ENCODE measurements at regions not wholly inside any gene's neighbourhood (a gene's known extent, or its start where the extent isn't known, plus 50 kb on each side); places are given as distances from the start of the nearest gene placed in this dataset.
"Not testable (repeated sequence)": the region's sequence is repeated elsewhere in the genome, so short reads cannot be mapped to it uniquely, and the experiment has no call there.

GRCh38 chr11:25159341-25159740 lies 662.5 kb downstream of the LUZP2 start:
- DNase-seq: no peak

- no peak for DNase-seq
Measured at GRCh38 chr11:25163421-25163820, 666.6 kb downstream of the LUZP2 start.

DNA sequence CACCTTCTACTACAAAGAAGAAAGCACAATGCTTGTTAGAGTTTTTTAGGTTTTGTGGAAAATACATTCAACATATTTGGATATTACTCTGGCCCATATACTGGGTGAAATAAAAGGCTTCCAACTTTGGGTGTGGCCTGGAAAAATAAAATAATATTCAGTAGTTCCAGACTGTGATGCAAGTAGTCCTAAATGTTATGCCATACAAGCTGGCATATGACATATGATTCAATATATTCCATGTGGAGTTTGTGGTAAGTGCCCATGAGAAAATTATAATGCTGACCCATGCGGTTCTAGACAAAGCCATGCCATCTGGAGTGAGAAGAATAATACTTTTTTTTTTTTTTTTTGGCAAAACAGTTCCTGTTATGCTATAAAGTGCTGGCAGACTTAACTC lies 683.3 kb downstream of the LUZP2 start:
- DNase-seq: no peak

GRCh38 chr11:25183411-25183810 lies 686.6 kb downstream of the LUZP2 start:
- no peak for DNase-seq

DNA sequence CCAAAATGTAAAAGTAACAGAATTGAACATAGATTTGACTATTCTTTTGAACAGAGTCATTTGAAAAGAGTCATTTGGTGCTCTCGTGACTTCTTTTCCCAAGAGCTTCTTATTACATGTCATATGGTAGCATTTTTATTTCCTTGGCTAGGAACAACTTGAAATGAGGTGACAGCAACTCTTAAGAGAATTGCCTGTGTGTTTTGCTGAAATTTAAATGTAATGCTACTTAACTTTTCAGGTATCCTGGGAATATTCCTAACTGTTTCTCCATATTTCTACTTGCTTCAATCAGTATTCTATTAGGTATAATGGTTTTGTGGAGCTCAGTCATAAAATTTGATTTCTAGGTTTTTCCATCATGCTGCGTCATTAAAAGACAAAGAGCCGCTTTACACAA lies 700.7 kb downstream of the LUZP2 start:
- no peak for DNase-seq

DNA sequence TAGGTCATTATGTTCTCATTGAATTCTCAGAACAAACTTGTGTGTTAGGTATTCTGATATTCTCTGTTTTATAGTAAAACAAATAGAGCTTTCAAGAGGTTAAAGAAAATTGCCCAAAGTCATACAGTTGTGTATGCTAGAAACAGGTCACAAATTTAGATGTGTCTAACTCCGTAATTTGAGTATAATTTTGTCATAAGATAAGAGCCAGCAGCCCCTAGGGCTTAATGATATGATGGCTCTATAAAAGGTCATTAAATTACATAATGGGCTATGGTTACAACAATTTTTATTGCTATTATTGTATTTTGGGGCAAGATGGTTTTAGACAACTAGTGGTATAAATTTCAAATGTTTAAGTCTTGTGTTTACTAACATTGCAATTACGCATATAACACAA lies 701.9 kb downstream of the LUZP2 start:
- no peak for DNase-seq

DNA sequence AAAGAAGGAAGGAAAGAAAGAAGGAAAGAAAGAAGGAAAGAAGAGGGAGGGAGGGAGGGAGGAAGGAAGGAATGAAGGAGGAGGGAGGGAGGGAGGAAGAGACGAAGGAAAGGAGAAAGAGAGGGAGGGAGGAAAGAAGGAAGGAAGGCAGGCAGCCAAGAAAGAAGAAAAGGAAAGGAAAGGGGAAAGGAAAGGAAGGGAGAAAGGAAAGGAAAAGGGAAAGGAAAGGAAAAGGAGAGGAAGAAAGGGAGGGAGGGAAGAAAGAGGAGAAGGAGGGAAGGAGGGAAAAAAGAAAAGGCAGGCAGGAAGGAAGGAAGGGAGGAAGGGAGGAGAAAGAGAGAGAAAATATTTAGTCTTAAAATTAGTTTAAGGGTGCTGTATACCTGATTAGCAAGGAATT lies 704.1 kb downstream of the LUZP2 start:
- DNase-seq: no peak

GRCh38 chr11:25206762-25207161 lies 709.9 kb downstream of the LUZP2 start:
- no peak for DNase-seq

- no peak for DNase-seq
Measured at GRCh38 chr11:25211635-25212254, 714.9 kb downstream of the LUZP2 start.

DNA sequence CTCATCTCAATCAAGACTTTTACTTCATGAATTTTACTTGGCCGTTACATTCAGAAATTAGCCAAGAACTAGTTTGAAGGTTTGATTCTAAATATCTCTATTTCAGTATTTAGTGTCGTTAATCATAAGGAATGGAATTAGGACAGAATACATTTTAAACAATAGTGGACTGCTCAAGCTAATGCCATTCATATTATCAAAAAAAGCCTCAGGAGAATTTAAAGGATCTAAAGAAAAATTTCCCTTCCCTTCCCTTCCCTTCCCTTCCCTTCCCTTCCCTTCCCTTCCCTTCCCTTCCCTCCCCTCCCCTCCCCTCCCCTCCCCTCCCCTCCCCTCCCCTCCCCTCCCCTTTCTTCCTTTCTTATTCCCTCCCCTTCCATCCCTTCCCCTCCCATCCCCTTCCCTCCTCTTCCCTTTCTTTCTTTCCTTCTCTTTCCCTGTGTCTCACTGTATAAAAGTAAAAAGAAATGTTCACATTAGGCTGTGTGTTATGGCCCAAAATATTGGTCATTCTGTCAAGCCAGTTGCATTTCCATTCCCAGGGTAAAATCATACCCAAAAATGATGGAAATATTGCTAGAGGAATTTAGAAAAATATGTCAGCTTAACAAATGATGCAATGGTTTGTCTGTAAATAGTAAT lies 717.8 kb downstream of the LUZP2 start:
- DNase-seq: no peak

DNA sequence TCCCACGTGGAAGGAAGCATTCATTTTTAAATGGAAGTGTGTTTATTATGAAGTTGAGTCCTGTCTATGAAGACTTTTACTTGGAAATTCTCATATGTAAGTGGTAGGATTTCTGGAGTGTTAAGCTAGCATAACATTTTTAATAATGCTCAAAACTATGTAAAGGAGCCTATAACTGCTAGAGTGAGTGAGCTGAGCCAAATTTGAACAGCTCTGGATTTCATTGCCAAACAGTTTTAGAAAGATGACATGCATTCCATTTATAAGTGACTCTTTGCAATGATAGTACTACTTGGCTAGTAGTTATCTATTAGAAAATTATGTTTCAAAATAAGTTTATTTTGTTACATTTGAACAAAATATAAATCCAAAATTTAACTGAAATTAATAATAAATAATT lies 721.2 kb downstream of the LUZP2 start:
- DNase-seq: no peak

DNA sequence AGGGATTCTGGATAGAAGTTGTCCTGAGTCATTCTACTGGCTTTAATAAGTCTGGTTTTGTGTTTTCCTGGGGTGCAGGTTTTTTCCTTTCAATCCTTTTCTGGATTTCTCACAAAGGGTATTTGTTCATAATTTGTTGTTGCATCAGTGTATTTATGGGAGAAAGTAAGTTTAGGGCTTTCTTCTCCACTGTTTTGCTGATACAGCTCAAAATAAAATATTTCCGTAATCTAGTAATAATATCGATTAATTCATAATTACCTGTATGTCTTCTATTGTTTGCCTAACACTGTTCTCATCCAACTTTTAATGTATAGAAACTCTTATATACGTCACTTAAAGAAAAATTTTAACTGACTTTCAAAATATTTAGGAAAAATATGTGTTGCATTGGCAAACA lies 728.2 kb downstream of the LUZP2 start:
- no peak for DNase-seq

DNA sequence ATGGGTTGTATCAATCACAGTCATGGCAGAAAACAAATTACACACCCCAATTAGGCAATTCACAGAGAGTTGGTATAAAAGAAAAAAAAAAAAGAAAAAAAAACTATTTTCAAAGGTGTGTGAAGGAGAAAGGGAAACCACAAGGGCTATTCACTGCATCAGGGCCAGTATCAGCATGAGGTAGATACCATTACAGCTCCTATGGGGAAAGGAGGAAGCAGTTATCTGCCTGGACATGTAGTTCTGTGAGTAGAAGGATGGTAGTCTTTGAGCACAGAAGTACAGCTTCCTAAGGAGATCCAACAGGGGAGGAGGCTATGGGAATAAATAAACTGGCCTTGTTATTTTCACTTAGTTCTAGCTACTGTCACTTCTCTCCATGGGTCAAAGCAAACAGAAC lies 746.1 kb downstream of the LUZP2 start:
- no peak for DNase-seq

- no peak for DNase-seq
Measured at GRCh38 chr11:25244126-25244525, 747.3 kb downstream of the LUZP2 start.

GRCh38 chr11:25247336-25247735 lies 750.5 kb downstream of the LUZP2 start:
- no peak for DNase-seq

DNA sequence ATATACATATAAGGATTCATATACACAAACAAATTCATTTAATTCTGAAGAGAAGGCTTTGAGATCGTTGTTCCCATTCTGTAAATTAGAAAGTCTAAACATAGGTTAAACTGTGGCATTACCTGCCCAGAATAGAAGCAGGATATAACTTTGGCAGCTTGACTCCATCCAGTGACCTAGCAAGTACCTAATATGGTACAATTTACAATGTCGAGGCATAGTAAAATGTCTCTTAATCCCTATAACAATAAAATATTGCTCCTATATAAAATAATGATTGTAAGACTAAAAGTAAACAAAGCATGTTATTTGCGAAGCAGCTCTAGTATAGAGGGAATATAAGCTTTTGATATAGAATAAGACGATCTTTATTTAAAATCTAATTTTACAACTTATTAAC lies 756.0 kb downstream of the LUZP2 start:
- no peak for DNase-seq

- DNase-seq: not testable (repeated sequence)
Measured at GRCh38 chr11:25263861-25264260, 767.0 kb downstream of the LUZP2 start.

DNA sequence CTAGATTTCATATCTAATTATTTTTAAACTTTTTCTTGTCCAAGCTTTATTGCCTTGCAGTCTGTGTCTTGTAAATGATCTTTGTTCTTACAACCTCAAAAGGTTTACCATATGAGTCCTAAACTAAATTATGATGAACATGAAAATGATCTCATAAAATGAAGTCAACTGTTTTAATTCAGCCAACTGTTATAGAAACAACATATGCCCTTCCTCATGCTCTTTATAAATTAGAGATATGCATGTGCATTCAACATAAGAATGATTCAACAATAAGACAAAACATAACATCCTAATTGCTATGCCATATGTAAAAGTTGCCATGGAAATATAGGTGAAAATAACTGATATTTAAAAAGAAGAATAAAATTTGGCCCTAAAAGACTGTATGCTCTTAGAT lies 774.4 kb downstream of the LUZP2 start:
- DNase-seq: no peak

DNA sequence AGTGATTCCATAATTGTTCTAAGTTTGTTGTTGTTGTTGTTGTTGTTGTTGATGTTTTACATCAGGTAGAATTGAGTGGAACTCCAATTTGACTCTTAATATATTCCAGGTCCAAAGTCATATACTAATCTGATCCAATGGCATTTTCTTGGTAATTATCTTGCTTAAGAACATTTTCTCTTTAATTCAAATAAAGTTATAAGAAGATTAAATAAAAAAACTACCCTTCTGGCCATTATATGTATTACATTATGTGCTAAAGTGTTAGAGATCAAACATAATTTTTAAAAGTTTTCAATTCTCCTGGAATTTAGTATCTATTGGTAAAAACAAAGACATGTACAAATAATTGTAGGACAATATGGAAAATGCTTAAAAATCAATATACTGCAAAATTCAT lies 775.4 kb downstream of the LUZP2 start:
- DNase-seq: no peak

DNA sequence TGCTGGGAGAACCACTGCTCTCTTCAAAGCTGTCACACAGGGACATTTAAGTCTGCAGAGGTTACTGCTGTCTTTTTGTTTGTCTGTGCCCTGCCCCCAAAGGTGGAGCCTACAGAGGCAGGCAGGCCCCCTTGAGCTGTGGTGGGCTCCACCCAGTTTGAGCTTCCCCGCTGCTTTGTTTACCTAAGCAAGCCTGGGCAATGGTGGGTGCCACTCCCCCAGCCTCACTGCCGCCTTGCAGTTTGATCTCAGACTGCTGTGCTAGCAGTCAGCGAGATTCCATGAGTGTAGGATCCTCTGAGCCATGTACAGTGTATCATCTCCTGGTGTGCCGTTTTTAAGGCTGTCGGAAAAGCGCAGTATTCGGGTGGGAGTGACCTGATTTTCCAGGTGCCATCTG lies 784.0 kb downstream of the LUZP2 start:
- not testable (repeated sequence) for DNase-seq

DNA sequence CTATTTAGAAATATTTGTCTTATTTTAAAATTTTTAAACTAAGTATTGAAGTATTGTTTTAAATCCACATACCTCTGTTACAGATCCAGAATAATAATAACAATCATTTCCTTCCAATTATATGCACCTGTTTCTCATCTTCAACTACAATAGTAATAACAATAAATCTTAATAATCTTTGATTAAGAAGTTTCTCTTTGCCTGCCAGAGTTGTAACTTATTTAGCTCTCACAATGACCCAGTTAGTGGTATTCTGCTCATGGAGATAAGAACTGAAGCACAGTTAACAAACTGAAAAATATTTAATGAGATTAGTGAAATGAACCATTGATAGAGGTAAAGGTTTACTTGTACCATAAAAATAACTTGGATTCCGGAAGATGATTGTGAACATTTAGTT lies 796.3 kb downstream of the LUZP2 start:
- DNase-seq: no peak

DNA sequence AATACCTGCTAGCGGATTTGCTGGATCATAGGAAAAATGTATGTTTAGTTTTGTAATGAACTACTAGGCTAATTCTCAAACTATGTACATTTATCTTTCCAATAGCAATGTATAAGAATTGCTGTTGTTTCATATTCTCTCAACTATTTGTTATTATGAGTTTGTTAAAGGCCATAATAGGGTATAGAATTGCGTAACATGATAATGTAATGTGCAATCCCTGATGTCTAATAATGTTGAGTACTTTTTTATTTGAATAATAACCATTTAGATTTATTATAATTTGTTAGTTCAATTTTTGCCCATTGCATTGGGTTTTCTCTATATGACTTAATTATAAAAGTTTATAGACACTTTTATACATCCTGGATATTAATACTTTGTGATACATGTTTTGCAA lies 801.6 kb downstream of the LUZP2 start:
- DNase-seq: no peak

DNA sequence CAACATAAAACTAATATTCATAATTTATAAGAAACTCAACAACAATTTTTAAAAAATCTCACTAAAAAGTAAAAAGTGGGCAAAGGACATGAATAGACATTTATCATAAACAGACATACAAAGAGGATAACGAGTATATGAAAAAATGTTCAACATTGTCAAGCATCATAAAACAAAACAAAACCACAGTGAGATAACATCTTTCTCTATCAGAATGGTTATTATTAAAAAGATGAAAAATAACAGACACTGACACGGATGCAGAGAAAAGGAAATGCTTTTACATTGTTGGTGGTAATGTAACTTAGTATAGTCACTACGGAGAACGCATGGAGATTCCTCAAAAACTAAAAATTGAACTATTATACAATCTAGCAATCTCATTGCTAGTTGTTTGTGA lies 813.0 kb downstream of the LUZP2 start:
- DNase-seq: no peak

- no peak for DNase-seq
Measured at GRCh38 chr11:25317216-25317615, 820.4 kb downstream of the LUZP2 start.

DNA sequence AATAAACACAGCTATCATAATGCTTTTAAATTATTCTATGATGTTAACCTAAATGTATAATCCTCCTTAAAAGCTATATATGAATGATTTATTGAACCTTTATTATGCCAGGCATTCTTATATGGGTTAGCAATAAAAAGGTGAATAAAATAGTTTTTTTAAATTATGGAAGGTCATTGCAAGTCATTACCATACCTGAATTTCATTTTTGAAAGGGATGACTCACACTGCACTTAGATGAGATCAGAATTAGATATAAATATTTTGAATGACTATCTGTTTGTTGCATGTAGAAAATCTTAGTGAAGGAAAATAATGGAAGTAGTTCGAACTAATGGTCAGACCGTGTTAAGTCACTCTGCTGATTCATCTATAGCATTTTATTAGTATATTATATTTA lies 822.3 kb downstream of the LUZP2 start:
- DNase-seq: no peak

Measured in NCI-H774 (cell line).